Testis (tissue), 2 donors: ENCODE measurements at regions not wholly inside any gene's neighbourhood (a gene's known extent, or its start where the extent isn't known, plus 50 kb on each side); places are given as distances from the start of the nearest gene placed in this dataset.

Experiments
- DNase-seq: peaks from one replicate; pipeline ENCODE4 v3.0.0-alpha.2; 2019
- H3K27ac ChIP-seq, 2 donors: fragments of 200-600 bp; sonication (generic); one replicate each; pipeline ENCODE4 v1.5.1; 2019
- H3K27me3 ChIP-seq: fragments of 200-600 bp; sonication (generic); one replicate; pipeline ENCODE4 v1.5.1; 2019
- H3K36me3 ChIP-seq: fragments of 200-600 bp; sonication (generic); one replicate; pipeline ENCODE4 v1.5.1; 2017; ENCODE audit warnings: low read depth; ENCODE audit errors: missing control alignments
- H3K4me1 ChIP-seq: fragments of 200-600 bp; sonication (generic); one replicate; pipeline ENCODE4 v1.5.1; 2019
- H3K4me3 ChIP-seq, 2 donors: fragments of 200-600 bp; sonication (generic); one replicate each; pipeline ENCODE4 v1.5.1; 2017 to 2019
- H3K9me3 ChIP-seq: fragments of 200-600 bp; sonication (generic); one replicate; pipeline ENCODE4 v1.5.1; 2017
- POLR2A ChIP-seq: fragments of 450-650 bp; IDR thresholded peaks from one replicate; pipeline ENCODE4 v1.6.1; 2017; ENCODE audit warnings: antibody characterized with exemption, mild to moderate bottlenecking, moderate library complexity
- WGBS, 2 donors: methylation state at CpG; one replicate each; pipeline ENCODE4 v1.1.5; 2018; 5-methylcytosine and 5-hydroxymethylcytosine counted together
- intact Hi-C: fragments of 100-400 bp; cut with DNase I; formaldehyde crosslinking; loops from one replicate; pipeline ENCODE4 v1.15.1; 2023; ENCODE audit warnings: low total_unique reads
- TF ChIP-seq, protein P1 (sequence below), 3 experiments: fragments of 450-650 bp in 2 of 3; fragments of 200-600 bp in 1 of 3; sonication (generic) in 1 of 3; IDR thresholded peaks; one replicate each; pipeline ENCODE4 v1.5.1; 2016 to 2019; ENCODE audit warnings: antibody characterized with exemption in 3 of 3, mild to moderate bottlenecking in 2 of 3, moderate library complexity in 1 of 3

DNA sequence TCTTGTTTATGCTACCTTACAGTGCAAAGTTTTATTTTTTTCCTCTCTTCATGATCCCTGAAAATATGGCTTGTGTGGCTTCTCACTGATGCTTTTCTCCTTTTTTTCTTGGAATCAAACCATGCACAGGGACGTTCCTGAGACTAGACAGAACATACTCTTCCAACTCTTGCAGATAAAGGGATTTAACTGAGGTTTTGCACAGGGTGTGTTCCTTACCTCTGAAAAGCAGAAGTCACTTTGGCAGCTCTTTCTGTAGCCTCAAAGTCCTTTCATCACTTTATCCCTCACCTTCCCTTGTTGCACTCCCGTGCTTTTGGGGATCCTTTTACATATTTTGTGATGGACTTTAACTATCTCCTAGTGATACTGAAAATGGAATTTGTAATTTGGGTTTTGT is 300.1 kb downstream of the SPRY1 start:
- no peak for TF ChIP-seq POLR2A
- TF ChIP-seq, protein P1, sequence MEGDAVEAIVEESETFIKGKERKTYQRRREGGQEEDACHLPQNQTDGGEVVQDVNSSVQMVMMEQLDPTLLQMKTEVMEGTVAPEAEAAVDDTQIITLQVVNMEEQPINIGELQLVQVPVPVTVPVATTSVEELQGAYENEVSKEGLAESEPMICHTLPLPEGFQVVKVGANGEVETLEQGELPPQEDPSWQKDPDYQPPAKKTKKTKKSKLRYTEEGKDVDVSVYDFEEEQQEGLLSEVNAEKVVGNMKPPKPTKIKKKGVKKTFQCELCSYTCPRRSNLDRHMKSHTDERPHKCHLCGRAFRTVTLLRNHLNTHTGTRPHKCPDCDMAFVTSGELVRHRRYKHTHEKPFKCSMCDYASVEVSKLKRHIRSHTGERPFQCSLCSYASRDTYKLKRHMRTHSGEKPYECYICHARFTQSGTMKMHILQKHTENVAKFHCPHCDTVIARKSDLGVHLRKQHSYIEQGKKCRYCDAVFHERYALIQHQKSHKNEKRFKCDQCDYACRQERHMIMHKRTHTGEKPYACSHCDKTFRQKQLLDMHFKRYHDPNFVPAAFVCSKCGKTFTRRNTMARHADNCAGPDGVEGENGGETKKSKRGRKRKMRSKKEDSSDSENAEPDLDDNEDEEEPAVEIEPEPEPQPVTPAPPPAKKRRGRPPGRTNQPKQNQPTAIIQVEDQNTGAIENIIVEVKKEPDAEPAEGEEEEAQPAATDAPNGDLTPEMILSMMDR (IDR thresholded peaks at IDR 0.05) = no peak
- Histone ChIP-seq H3K36me3 (no peaks in the 10 kb centered on the region), H3K27me3 (no peaks in the 10 kb centered on the region), H3K4me3 (no peak overlapping the region), H3K27ac (no peak overlapping the region), H3K4me1 (peaks cover 6% of the 10 kb centered on the region), H3K9me3 (no peaks in the 10 kb centered on the region)
- no peak for DNase-seq
- intact Hi-C loops = no loop called here
- 24 to 43% methylated on average over 2 of the region's 2 CpGs for WGBS, 2 donors

DNA sequence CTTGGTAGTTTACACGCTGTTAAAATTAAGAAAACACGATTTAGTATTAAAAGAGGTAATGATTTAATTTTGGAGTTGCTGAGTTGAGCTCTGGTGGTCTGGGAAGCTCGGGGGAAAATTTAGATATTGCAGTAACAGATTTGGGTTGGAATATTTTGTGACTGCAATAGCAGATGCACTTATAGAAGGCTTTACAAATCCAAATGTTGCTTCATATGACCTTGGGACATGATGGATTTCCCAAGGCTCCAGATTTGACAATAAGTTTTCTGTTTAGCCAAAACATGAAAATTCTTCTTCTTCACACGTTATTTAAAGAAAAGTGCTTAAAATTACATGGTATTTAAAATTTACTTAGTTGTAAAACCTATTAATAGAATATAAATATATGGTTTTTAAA is 302.0 kb downstream of the SPRY1 start:
- no peak for DNase-seq
- TF ChIP-seq POLR2A = no peak
- TF ChIP-seq, protein P1 (IDR thresholded peaks at IDR 0.05) = no peak
- 77 to 80% methylated on average over 4 of the region's 4 CpGs for WGBS, 2 donors
- Histone ChIP-seq H3K4me3 (no peak overlapping the region), H3K9me3 (no peaks in the 10 kb centered on the region), H3K4me1 (peaks cover 6% of the 10 kb centered on the region), H3K27me3 (no peaks in the 10 kb centered on the region), H3K36me3 (no peaks in the 10 kb centered on the region), H3K27ac (no peak overlapping the region)
- intact Hi-C loops = no loop called here

DNA sequence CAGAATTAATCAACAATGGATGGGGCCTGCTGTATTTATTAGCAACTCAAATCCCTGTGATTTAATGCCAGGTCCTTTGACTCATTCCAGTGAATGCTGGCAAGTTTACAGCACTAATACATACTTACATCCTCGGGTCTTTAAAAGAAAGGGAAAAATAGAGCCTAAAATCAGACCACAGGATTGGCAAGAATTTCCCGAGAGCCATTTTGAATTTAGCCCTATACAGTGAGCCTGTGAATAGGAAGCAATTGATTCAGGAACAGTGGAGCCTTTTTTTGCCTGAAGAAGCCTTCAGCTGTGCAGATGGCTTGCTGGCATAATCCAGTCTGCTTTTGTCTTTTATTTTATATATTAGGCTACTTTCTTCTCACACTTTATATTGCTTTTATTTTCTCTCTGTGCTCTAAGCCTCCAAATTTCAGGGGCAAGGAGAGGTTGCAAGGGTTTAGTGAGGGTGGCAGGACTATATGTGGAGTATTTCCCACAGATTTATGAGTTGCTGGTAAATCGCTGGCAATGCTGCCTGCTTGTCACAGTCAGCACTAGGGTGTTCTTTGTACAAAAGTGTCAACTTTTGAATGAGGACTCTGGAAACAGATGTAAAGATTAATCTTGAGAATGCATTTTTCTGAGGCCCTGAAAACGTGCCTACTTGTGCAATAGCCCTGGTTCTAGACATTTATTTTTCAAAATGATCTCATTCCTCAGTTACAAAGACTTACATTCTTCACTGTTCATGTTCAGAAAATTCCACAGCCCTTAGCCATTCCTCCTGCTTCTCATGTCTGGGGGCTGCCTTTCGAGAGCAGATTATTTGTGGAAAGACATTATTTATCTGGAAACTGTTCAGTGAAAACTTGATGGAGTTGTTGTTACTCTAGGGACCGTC is 303.5 kb downstream of the SPRY1 start:
- no peaks in the 10 kb centered on the region for H3K9me3 ChIP-seq
- H3K27ac ChIP-seq = peak overlapping the region; percentile 4 to 53
- H3K4me3 ChIP-seq = no peak overlapping the region
- peak; percentile 32 for DNase-seq
- 42 to 48% methylated on average over 6 of the region's 6 CpGs for WGBS, 2 donors
- no peaks in the 10 kb centered on the region for H3K27me3 ChIP-seq
- intact Hi-C loops = no loop called here
- peaks cover 6% of the 10 kb centered on the region for H3K4me1 ChIP-seq
- H3K36me3 ChIP-seq = no peaks in the 10 kb centered on the region
- TF ChIP-seq POLR2A = no peak
- TF ChIP-seq, protein P1 (IDR thresholded peaks at IDR 0.05) = no peak

DNA sequence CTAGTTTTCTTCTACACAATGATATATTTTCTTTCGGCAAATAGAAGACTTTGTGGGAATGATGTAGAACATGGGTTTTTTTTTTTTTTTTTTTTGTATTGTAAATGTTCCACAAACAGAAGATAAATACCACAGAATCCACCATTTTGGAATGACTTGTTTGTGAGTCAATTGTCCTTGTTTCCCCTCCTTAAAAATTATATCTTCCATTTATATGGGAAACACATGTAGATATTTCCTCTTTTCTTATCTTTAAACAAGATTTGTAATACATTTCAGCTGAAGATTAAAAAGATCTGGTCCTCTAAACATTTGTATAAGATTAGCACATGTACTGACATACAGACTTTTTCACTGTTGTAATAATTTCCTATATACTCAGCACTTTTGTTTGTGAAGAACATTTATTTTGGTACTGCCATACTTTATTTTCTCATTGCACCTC is 304.6 kb downstream of the SPRY1 start:
- Histone ChIP-seq H3K27ac (no peak overlapping the region), H3K9me3 (no peaks in the 10 kb centered on the region), H3K36me3 (no peaks in the 10 kb centered on the region), H3K4me3 (no peak overlapping the region), H3K4me1 (peaks cover 6% of the 10 kb centered on the region), H3K27me3 (no peaks in the 10 kb centered on the region)
- intact Hi-C loops = no loop called here
- TF ChIP-seq, protein P1 (IDR thresholded peaks at IDR 0.05) = no peak
- TF ChIP-seq POLR2A = no peak
- DNase-seq = no peak
- WGBS, 2 donors = 85 to 93% methylated on average over 1 of the region's 1 CpG

DNA sequence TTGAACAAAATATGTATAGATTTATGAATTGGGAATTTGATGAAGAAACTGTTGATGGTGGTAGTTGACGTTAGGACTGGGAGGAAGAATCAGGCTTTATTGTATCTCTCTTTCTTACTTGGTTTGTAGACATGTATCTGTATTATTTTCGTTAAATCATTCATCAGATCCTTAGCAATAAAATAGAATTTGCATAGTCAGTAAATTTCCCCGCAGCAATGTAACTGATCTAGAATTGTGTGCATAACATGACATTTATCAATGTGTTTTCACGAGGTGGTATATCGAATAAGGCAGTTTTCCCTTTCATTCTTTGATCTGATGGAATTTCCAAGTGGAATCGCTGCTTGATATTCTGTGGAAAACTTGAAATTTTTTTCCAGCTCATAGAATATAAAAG is 308.8 kb downstream of the SPRY1 start:
- Histone ChIP-seq H3K27ac (no peak overlapping the region), H3K27me3 (no peaks in the 10 kb centered on the region), H3K4me1 (no peaks in the 10 kb centered on the region), H3K9me3 (no peaks in the 10 kb centered on the region), H3K4me3 (no peak overlapping the region), H3K36me3 (no peaks in the 10 kb centered on the region)
- WGBS, 2 donors = 72 to 80% methylated on average over 6 of the region's 6 CpGs
- intact Hi-C loops = no loop called here
- DNase-seq = no peak
- TF ChIP-seq POLR2A = no peak
- TF ChIP-seq, protein P1 (IDR thresholded peaks at IDR 0.05) = no peak
